Mesenchymal stem cell (in vitro differentiated cells and primary cell): ENCODE measurements at regions not wholly inside any gene's neighbourhood (a gene's known extent, or its start where the extent isn't known, plus 50 kb on each side); places are given as distances from the start of the nearest gene placed in this dataset.

Experiments
- DNase-seq: peaks from one replicate; pipeline ENCODE4 v3.0.0-alpha.2; 2013
- H2AFZ ChIP-seq: one replicate; pipeline ENCODE4 v1.6.1; 2013; ENCODE audit warnings: low read depth, mild to moderate bottlenecking, control low read depth, inconsistent platforms, low read length, moderate library complexity
- H2AK5ac ChIP-seq: 2 replicates; pipeline ENCODE4 v1.6.1; 2013; ENCODE audit warnings: low read length, moderate library complexity, mild to moderate bottlenecking, inconsistent platforms; ENCODE audit not compliant: severe bottlenecking
- H2BK120ac ChIP-seq: one replicate; pipeline ENCODE4 v1.6.1; 2013; ENCODE audit warnings: low read depth, mild to moderate bottlenecking, inconsistent platforms, low read length, moderate library complexity
- H2BK12ac ChIP-seq, 2 experiments: one replicate each; pipeline ENCODE4 v1.6.1; 2013; ENCODE audit warnings: inconsistent platforms in 2 of 2, low read length in 2 of 2, mild to moderate bottlenecking in 2 of 2, moderate library complexity in 2 of 2, control low read depth in 1 of 2
- H2BK15ac ChIP-seq: one replicate; pipeline ENCODE4 v1.6.1; 2013; ENCODE audit warnings: mild to moderate bottlenecking, low read depth, inconsistent platforms; ENCODE audit not compliant: poor library complexity, severe bottlenecking
- H2BK5ac ChIP-seq: 2 replicates; pipeline ENCODE4 v1.6.1; 2013; ENCODE audit warnings: low read depth, mild to moderate bottlenecking, low read length, control low read depth, inconsistent platforms; ENCODE audit not compliant: poor library complexity, severe bottlenecking
- H3K14ac ChIP-seq, 2 experiments: one replicate each; pipeline ENCODE4 v1.6.1; 2013; ENCODE audit warnings: inconsistent platforms in 2 of 2, low read length in 2 of 2, control low read depth in 1 of 2, mild to moderate bottlenecking in 1 of 2, moderate library complexity in 1 of 2
- H3K18ac ChIP-seq, 2 experiments: one replicate each; pipeline ENCODE4 v1.6.1; 2013; ENCODE audit warnings: inconsistent platforms in 2 of 2, low read length in 2 of 2, control low read depth in 1 of 2, low read depth in 1 of 2, mild to moderate bottlenecking in 1 of 2
- H3K23ac ChIP-seq, 2 experiments: one replicate each; pipeline ENCODE4 v1.6.1; 2013; ENCODE audit warnings: inconsistent platforms in 2 of 2, low read length in 2 of 2, mild to moderate bottlenecking in 2 of 2, moderate library complexity in 2 of 2, control low read depth in 1 of 2
- H3K27ac ChIP-seq: 2 replicates; pipeline ENCODE4 v1.5.1; 2013; ENCODE audit warnings: mild to moderate bottlenecking, moderate library complexity, low read length, control low read depth, inconsistent platforms; ENCODE audit not compliant: poor library complexity, severe bottlenecking
- H3K27me3 ChIP-seq, 2 experiments: 2 replicates each; pipeline versions ENCODE4 v1.6.1 to v1.7.0; 2013; ENCODE audit warnings: low read length in 2 of 2, mild to moderate bottlenecking in 2 of 2, moderate library complexity in 2 of 2, control low read depth in 1 of 2, inconsistent platforms in 1 of 2; ENCODE audit not compliant: control insufficient read depth in 1 of 2, insufficient read depth in 1 of 2
- H3K36me3 ChIP-seq, 2 experiments: 2 replicates each; pipeline versions ENCODE4 v1.6.1 to v1.7.0; 2013; ENCODE audit warnings: low read length in 2 of 2, control low read depth in 1 of 2, inconsistent platforms in 1 of 2, low read depth in 1 of 2, mild to moderate bottlenecking in 1 of 2; ENCODE audit not compliant: insufficient read depth in 2 of 2, control insufficient read depth in 1 of 2
- H3K4ac ChIP-seq, 2 experiments: one replicate each; pipeline ENCODE4 v1.6.1; 2013; ENCODE audit warnings: inconsistent platforms in 2 of 2, low read length in 2 of 2, mild to moderate bottlenecking in 2 of 2, moderate library complexity in 2 of 2, control low read depth in 1 of 2, low read depth in 1 of 2
- H3K4me1 ChIP-seq: 2 replicates; pipeline ENCODE4 v1.6.1; 2013; ENCODE audit warnings: low read depth, low read length, control low read depth; ENCODE audit not compliant: control insufficient read depth, insufficient read depth
- H3K4me2 ChIP-seq: 2 replicates; pipeline ENCODE4 v1.6.1; 2013; ENCODE audit warnings: low read length, mild to moderate bottlenecking, inconsistent platforms; ENCODE audit not compliant: poor library complexity, severe bottlenecking
- H3K4me3 ChIP-seq, 2 experiments: 2 replicates each; pipeline versions ENCODE4 v1.5.1 to v1.7.0; 2013; ENCODE audit warnings: low read length in 2 of 2, mild to moderate bottlenecking in 2 of 2, control low read depth in 1 of 2, low read depth in 1 of 2; ENCODE audit not compliant: insufficient read depth in 1 of 2
- H3K79me1 ChIP-seq: replicated peaks from 2 replicates; pipeline ENCODE4 v1.6.1; 2013; ENCODE audit warnings: mild to moderate bottlenecking, control low read depth, low read length, inconsistent platforms; ENCODE audit not compliant: poor library complexity, severe bottlenecking
- H3K9ac ChIP-seq: 2 replicates; pipeline ENCODE4 v1.7.0; 2013; ENCODE audit warnings: mild to moderate bottlenecking, low read length, moderate library complexity
- H3K9me3 ChIP-seq: 2 replicates; pipeline ENCODE4 v1.7.0; 2013; ENCODE audit warnings: mild to moderate bottlenecking, low read length; ENCODE audit not compliant: control insufficient read depth
- H4K8ac ChIP-seq: one replicate; pipeline ENCODE4 v1.6.1; 2013; ENCODE audit warnings: inconsistent platforms, mild to moderate bottlenecking, low read length, moderate library complexity
- H4K91ac ChIP-seq: one replicate; pipeline ENCODE4 v1.6.1; 2013; ENCODE audit warnings: mild to moderate bottlenecking, low read length, inconsistent platforms
- WGBS: methylation state at CpG from one replicate; pipeline ENCODE4 v1.1.7; 2013; ENCODE audit warnings: mixed read lengths; 5-methylcytosine and 5-hydroxymethylcytosine counted together

DNA sequence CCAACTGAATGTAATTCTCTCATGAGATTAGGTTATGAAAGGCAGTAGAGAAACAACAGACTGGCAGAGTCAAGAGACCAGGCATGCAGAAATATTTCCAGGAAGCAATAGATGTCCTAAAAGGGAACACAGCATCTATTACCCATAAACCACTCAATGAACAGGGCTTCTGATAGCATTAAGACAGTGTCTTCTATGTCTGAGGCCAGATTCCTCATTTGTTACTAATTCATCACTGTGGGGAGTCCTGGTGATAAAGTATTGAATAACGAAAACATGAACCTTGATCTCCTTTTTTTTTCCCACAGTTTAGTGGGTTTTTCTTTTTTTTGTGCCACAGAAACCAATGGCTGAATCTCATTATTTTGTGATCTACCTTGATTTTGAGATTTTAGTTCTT, 339.0 kb downstream of the METTL15 start:
- Histone ChIP-seq H3K9ac (no peak overlapping the region), H2BK12ac (no peak overlapping the region), H2BK15ac (no peak overlapping the region), H3K27me3 (no peaks in the 10 kb centered on the region), H3K4me2 (no peak overlapping the region), H3K9me3 (no peaks in the 10 kb centered on the region), H3K23ac (no peak overlapping the region), H2AK5ac (no peak overlapping the region), H3K79me1 (no peaks in the 10 kb centered on the region), H3K4me3 (no peak overlapping the region), H4K91ac (no peak overlapping the region), H3K4ac (no peak overlapping the region), H4K8ac (no peak overlapping the region), H2AFZ (no peak overlapping the region), H3K36me3 (no peaks in the 10 kb centered on the region), H3K18ac (no peak overlapping the region), H2BK120ac (no peak overlapping the region), H3K4me1 (peaks cover 4% of the 10 kb centered on the region), H2BK5ac (no peak overlapping the region), H3K27ac (no peak overlapping the region), H3K14ac (no peak overlapping the region)
- peak; percentile 11 for DNase-seq
- no CpG with 5 or more reads among the region's 1 CpG for WGBS

DNA sequence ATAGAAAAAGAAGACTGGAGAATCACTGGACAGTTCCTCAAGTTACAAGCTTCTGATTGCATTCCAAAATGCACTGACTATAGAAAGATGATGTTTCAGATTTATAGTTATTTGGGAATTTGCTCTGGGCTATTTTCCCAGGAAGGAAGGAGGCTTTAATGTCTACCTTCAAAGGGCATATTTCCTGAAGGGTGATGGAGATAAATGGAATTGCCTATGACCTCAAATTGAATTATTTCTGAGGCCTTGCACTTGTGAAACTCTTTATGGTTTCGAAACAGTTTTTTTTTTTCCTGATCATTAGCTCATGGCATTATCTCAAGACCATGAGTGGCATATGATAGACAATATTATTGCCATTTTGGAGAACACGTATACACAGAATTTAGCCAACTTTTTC, 333.9 kb downstream of the METTL15 start:
- Histone ChIP-seq H3K23ac (no peak overlapping the region), H3K9me3 (no peaks in the 10 kb centered on the region), H2BK15ac (no peak overlapping the region), H3K36me3 (no peaks in the 10 kb centered on the region), H3K27ac (no peak overlapping the region), H4K8ac (no peak overlapping the region), H2AFZ (no peak overlapping the region), H3K18ac (no peak overlapping the region), H3K4me3 (no peak overlapping the region), H2BK12ac (no peak overlapping the region), H3K9ac (no peak overlapping the region), H3K4me1 (peaks cover 4% of the 10 kb centered on the region), H2BK120ac (no peak overlapping the region), H4K91ac (no peak overlapping the region), H3K4ac (no peak overlapping the region), H2AK5ac (no peak overlapping the region), H3K4me2 (no peak overlapping the region), H2BK5ac (no peak overlapping the region), H3K79me1 (no peaks in the 10 kb centered on the region), H3K27me3 (no peaks in the 10 kb centered on the region), H3K14ac (no peak overlapping the region)
- no peak for DNase-seq
- WGBS = 90% methylated on average over 2 of the region's 2 CpGs

DNA sequence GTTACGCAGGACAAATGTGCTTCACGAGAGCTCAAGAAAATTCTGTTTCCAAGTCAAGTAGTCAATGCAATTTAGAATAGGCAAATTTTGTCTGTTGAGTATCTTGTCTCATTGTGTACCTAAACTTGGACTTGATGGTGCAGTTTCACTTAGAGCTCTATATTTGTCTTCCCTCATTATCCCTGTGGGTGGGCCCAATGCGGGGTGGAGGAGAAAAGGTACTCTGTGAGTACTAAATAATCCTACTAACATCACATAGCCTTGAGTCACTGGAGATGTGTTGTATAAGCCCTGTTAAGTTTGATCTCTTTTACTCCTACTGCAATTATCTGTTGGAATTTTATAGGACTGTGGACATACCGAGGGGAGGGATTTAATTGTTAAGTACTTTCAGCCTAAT, 331.2 kb downstream of the METTL15 start:
- H3K9ac ChIP-seq = no peak overlapping the region
- DNase-seq = no peak
- no peaks in the 10 kb centered on the region for H3K9me3 ChIP-seq
- 94% methylated on average over 3 of the region's 4 CpGs for WGBS
- H3K4ac ChIP-seq = no peak overlapping the region
- H3K4me3 ChIP-seq = no peak overlapping the region
- H3K4me1 ChIP-seq = no peaks in the 10 kb centered on the region
- H2BK120ac ChIP-seq = no peak overlapping the region
- H3K27ac ChIP-seq = no peak overlapping the region
- H2BK5ac ChIP-seq = no peak overlapping the region
- H3K27me3 ChIP-seq = no peaks in the 10 kb centered on the region
- H2AFZ ChIP-seq = no peak overlapping the region
- no peak overlapping the region for H3K4me2 ChIP-seq
- H3K79me1 ChIP-seq = no peaks in the 10 kb centered on the region
- H4K91ac ChIP-seq = no peak overlapping the region
- H2BK12ac ChIP-seq = no peak overlapping the region
- no peaks in the 10 kb centered on the region for H3K36me3 ChIP-seq
- H3K14ac ChIP-seq = no peak overlapping the region
- H3K23ac ChIP-seq = no peak overlapping the region
- no peak overlapping the region for H3K18ac ChIP-seq
- H2BK15ac ChIP-seq = no peak overlapping the region
- H2AK5ac ChIP-seq = no peak overlapping the region
- no peak overlapping the region for H4K8ac ChIP-seq

DNA sequence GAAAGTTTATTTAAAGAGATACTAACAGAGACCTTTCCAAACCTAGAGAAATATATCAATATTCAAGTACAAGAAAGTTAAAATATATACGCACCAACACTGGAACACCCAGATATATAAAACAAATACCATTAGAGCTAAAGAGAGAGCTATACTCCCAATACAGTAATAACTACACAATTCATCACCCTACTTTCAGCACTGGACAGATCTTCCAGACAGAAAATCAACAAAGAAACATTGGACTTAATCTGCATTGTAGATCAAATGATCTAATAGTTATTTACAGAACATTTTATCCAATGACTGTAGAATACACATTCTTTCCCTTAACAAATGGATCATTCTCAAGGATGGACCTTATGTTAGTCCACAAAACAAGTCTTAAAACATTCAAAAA, 311.9 kb downstream of the METTL15 start:
- H3K14ac ChIP-seq = no peak overlapping the region
- H3K4me2 ChIP-seq = no peak overlapping the region
- no peaks in the 10 kb centered on the region for H3K4me1 ChIP-seq
- H2BK15ac ChIP-seq = no peak overlapping the region
- no peak overlapping the region for H2AFZ ChIP-seq
- DNase-seq = no peak
- no peak overlapping the region for H3K9ac ChIP-seq
- H3K79me1 ChIP-seq = no peaks in the 10 kb centered on the region
- H3K4ac ChIP-seq = no peak overlapping the region
- H3K23ac ChIP-seq = no peak overlapping the region
- H2BK5ac ChIP-seq = no peak overlapping the region
- no peak overlapping the region for H3K27ac ChIP-seq
- no peaks in the 10 kb centered on the region for H3K27me3 ChIP-seq
- no peak overlapping the region for H3K18ac ChIP-seq
- H2BK120ac ChIP-seq = no peak overlapping the region
- H3K9me3 ChIP-seq = peaks cover 4% of the 10 kb centered on the region
- H2BK12ac ChIP-seq = no peak overlapping the region
- H3K4me3 ChIP-seq = no peak overlapping the region
- WGBS = 94% methylated on average over 1 of the region's 1 CpG
- H2AK5ac ChIP-seq = no peak overlapping the region
- H4K91ac ChIP-seq = no peak overlapping the region
- H3K36me3 ChIP-seq = no peaks in the 10 kb centered on the region
- H4K8ac ChIP-seq = no peak overlapping the region
